ENCODE measurements at regions not wholly inside any gene's neighbourhood (a gene's known extent, or its start where the extent isn't known, plus 50 kb on each side); places are given as distances from the start of the nearest gene placed in this dataset.

DNA sequence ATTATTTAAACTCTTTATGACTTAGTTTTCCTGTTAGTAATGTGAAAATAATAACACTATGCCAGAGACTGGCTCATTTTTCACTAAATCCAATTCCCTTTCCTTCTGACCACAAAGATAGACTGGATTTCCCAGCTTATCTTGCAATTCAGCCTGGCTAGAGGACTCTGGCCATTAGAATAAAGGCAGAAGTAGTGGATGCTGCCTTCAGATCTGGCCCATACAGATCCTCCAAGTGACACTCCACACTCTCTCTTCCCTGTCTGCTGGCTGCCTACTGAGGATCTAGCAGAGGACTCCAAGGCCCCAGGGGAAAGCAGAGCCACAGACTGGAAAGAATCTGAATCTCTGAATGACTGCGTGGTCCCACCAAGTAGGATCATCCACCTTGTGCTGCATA, 188.8 kb upstream of the LMNTD1 start:
- TF ChIP-seq CTCF (IDR thresholded peaks at IDR 0.05; ENCODE audit: poor library complexity, severe bottlenecking): no peak
- TF ChIP-seq REST (IDR thresholded peaks at IDR 0.05; ENCODE audit: borderline replicate concordance): no peak
- TF ChIP-seq EZH2 (IDR thresholded peaks at IDR 0.05; ENCODE audit: borderline replicate concordance, insufficient read depth, low read length, poor library complexity, severe bottlenecking): no peak
- TF ChIP-seq POLR2AphosphoS5 (IDR thresholded peaks at IDR 0.05): no peak

Data from neural cell (in vitro differentiated cells).